ENCODE measurements at regions not wholly inside any gene's neighbourhood (a gene's known extent, or its start where the extent isn't known, plus 50 kb on each side); places are given as distances from the start of the nearest gene placed in this dataset.
"Not testable (repeated sequence)": the region's sequence is repeated elsewhere in the genome, so short reads cannot be mapped to it uniquely, and the experiment has no call there.

DNA sequence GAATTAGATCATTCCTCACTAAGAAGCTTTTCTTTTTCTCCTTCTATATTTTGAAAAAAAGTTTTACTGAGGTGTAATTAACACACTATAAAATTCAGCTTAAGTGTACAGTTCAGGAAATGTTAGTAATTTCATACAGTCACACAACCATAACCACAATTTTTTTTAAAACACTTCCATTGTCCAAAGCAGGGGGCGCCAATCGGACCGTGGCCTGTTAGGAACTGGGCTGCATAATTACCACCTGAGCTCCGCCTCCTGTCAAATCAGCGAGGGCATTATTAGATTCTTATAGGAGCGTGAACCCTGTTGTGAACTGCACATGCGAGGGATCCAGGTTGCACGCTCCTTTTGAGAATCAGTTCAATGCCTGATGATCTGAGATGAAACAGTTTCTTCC, 427.1 kb downstream of the TFEC start:
- no peak overlapping the region for H3K4me3 ChIP-seq (ENCODE audit: low read length)
- no peaks in the 10 kb centered on the region for H3K27me3 ChIP-seq (ENCODE audit: control insufficient read depth, low read length)
- no peaks in the 10 kb centered on the region for H3K4me1 ChIP-seq (ENCODE audit: control insufficient read depth, low read length)
- H3F3A ChIP-seq (ENCODE audit: control insufficient read depth, insufficient read depth) = no peaks in the 10 kb centered on the region
- H4K20me1 ChIP-seq (ENCODE audit: control insufficient read depth, insufficient read depth, low read depth, low read length) = no peaks in the 10 kb centered on the region
- no peak overlapping the region for H3K27ac ChIP-seq (ENCODE audit: low read depth, low read length)
- H3K36me3 ChIP-seq (ENCODE audit: control insufficient read depth, low read length) = no peaks in the 10 kb centered on the region
- H3K9me3 ChIP-seq (ENCODE audit: control insufficient read depth, insufficient read depth, low read length) = no peaks in the 10 kb centered on the region
- H3K4me2 ChIP-seq (ENCODE audit: low read length) = no peak overlapping the region
- TF ChIP-seq, protein P1, sequence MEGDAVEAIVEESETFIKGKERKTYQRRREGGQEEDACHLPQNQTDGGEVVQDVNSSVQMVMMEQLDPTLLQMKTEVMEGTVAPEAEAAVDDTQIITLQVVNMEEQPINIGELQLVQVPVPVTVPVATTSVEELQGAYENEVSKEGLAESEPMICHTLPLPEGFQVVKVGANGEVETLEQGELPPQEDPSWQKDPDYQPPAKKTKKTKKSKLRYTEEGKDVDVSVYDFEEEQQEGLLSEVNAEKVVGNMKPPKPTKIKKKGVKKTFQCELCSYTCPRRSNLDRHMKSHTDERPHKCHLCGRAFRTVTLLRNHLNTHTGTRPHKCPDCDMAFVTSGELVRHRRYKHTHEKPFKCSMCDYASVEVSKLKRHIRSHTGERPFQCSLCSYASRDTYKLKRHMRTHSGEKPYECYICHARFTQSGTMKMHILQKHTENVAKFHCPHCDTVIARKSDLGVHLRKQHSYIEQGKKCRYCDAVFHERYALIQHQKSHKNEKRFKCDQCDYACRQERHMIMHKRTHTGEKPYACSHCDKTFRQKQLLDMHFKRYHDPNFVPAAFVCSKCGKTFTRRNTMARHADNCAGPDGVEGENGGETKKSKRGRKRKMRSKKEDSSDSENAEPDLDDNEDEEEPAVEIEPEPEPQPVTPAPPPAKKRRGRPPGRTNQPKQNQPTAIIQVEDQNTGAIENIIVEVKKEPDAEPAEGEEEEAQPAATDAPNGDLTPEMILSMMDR (IDR thresholded peaks at IDR 0.05; ENCODE audit: low read depth, low read length, poor library complexity, severe bottlenecking) = no peak
- no peak for TF ChIP-seq EZH2phosphoT487 (IDR thresholded peaks at IDR 0.05; ENCODE audit: borderline replicate concordance, low read length)
- H3K79me2 ChIP-seq (ENCODE audit: control insufficient read depth, low read length) = no peaks in the 10 kb centered on the region
- H3K9me2 ChIP-seq (replicated peaks; ENCODE audit: control insufficient read depth, low read length) = no peaks in the 10 kb centered on the region

DNA sequence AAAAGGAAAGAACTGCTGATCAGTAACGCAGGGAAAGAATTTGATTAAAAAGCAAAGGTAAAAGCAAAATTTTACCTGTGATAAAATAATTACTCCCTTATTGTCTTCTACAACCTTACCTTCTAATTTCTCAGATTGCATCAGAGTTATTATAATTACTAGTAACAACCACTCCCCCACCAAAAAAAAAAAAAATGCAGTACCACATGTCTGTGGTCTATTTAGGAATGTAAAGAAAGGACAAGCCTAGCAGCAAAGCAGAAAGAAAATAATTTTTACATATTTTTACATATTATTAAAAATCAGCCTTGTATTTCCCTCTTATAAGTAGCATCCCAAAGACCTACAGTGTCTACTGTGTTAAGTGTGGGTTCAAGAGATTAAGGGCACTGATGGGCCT, 430.4 kb downstream of the TFEC start:
- H3K27ac ChIP-seq (ENCODE audit: low read depth, low read length) = no peak overlapping the region
- H3K4me3 ChIP-seq (ENCODE audit: low read length) = no peak overlapping the region
- H4K20me1 ChIP-seq (ENCODE audit: control insufficient read depth, insufficient read depth, low read depth, low read length) = no peaks in the 10 kb centered on the region
- no peaks in the 10 kb centered on the region for H3K79me2 ChIP-seq (ENCODE audit: control insufficient read depth, low read length)
- H3K36me3 ChIP-seq (ENCODE audit: control insufficient read depth, low read length) = no peaks in the 10 kb centered on the region
- no peaks in the 10 kb centered on the region for H3K27me3 ChIP-seq (ENCODE audit: control insufficient read depth, low read length)
- no peaks in the 10 kb centered on the region for H3K4me1 ChIP-seq (ENCODE audit: control insufficient read depth, low read length)
- H3K9me2 ChIP-seq (replicated peaks; ENCODE audit: control insufficient read depth, low read length) = no peaks in the 10 kb centered on the region
- no peaks in the 10 kb centered on the region for H3F3A ChIP-seq (ENCODE audit: control insufficient read depth, insufficient read depth)
- H3K9me3 ChIP-seq (ENCODE audit: control insufficient read depth, insufficient read depth, low read length) = no peaks in the 10 kb centered on the region
- TF ChIP-seq EZH2phosphoT487 (IDR thresholded peaks at IDR 0.05; ENCODE audit: borderline replicate concordance, low read length) = no peak
- TF ChIP-seq, protein P1 (IDR thresholded peaks at IDR 0.05; ENCODE audit: low read depth, low read length, poor library complexity, severe bottlenecking) = no peak
- H3K4me2 ChIP-seq (ENCODE audit: low read length) = no peak overlapping the region

DNA sequence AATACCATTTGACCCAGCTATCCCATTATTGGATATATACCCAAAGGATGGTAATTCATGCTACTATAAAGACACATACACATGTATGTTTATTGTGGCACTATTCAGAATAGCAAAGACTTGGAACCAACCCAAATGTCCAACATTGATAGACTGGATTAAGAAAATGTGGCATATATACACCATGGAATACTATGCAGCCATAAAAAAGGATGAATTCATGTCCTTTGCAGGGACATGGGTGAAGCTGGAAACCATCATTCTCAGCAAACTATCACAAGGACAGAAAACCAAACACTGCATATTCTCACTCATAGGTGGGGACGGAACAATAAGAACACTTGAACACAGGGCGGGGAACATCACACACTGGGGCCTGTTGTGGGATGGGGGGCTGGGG, 431.4 kb downstream of the TFEC start:
- not testable (repeated sequence) for H3K4me1 ChIP-seq (ENCODE audit: control insufficient read depth, low read length); H3K27ac ChIP-seq (ENCODE audit: low read depth, low read length); H3K4me2 ChIP-seq (ENCODE audit: low read length); H3K9me3 ChIP-seq (ENCODE audit: control insufficient read depth, insufficient read depth, low read length); H3K27me3 ChIP-seq (ENCODE audit: control insufficient read depth, low read length); H3F3A ChIP-seq (ENCODE audit: control insufficient read depth, insufficient read depth); H3K36me3 ChIP-seq (ENCODE audit: control insufficient read depth, low read length); H4K20me1 ChIP-seq (ENCODE audit: control insufficient read depth, insufficient read depth, low read depth, low read length); H3K9me2 ChIP-seq (replicated peaks; ENCODE audit: control insufficient read depth, low read length); H3K79me2 ChIP-seq (ENCODE audit: control insufficient read depth, low read length); H3K4me3 ChIP-seq (ENCODE audit: low read length)

DNA sequence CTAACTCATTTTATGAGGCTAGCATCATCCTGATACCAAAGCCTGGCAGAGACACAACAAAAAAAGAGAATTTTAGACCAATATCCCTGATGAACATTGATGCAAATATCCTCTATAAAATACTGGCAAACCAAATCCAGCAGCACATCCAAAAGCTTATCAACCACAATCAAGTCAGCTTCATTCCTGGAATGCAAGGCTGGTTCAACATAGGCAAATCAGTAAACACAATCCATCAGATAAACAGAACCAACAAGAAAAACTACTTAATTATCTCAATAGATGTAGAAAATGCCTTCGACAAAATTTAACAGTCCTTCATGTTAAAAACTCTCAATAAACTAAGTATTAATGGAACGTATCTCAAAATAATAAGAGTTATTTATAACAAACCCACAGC, 433.3 kb downstream of the TFEC start:
- not testable (repeated sequence) for H3K4me3 ChIP-seq (ENCODE audit: low read length); H3K9me2 ChIP-seq (replicated peaks; ENCODE audit: control insufficient read depth, low read length); H4K20me1 ChIP-seq (ENCODE audit: control insufficient read depth, insufficient read depth, low read depth, low read length); H3K9me3 ChIP-seq (ENCODE audit: control insufficient read depth, insufficient read depth, low read length); H3K4me1 ChIP-seq (ENCODE audit: control insufficient read depth, low read length); H3K36me3 ChIP-seq (ENCODE audit: control insufficient read depth, low read length); H3K27ac ChIP-seq (ENCODE audit: low read depth, low read length); H3K4me2 ChIP-seq (ENCODE audit: low read length); H3K27me3 ChIP-seq (ENCODE audit: control insufficient read depth, low read length); H3K79me2 ChIP-seq (ENCODE audit: control insufficient read depth, low read length); H3F3A ChIP-seq (ENCODE audit: control insufficient read depth, insufficient read depth)
